Tibial nerve (tissue), 3 donors: ENCODE measurements at regions not wholly inside any gene's neighbourhood (a gene's known extent, or its start where the extent isn't known, plus 50 kb on each side); places are given as distances from the start of the nearest gene placed in this dataset.

Experiments used
- POLR2A ChIP-seq, 2 donors: fragments of 450-650 bp; IDR thresholded peaks; one replicate each; pipeline ENCODE4 v1.6.1; 2017; ENCODE audit warnings: antibody characterized with exemption in 2 of 2, mild to moderate bottlenecking in 2 of 2, moderate library complexity in 2 of 2
- TF ChIP-seq, protein P1 (sequence below), 5 experiments: fragments of 200-600 bp in 3 of 5; fragments of 450-650 bp in 2 of 5; sonication (generic) in 3 of 5; IDR thresholded peaks; one replicate each; pipeline ENCODE4 v1.5.1; 2016 to 2019; ENCODE audit warnings: antibody characterized with exemption in 5 of 5, mild to moderate bottlenecking in 3 of 5, moderate library complexity in 2 of 5

DNA sequence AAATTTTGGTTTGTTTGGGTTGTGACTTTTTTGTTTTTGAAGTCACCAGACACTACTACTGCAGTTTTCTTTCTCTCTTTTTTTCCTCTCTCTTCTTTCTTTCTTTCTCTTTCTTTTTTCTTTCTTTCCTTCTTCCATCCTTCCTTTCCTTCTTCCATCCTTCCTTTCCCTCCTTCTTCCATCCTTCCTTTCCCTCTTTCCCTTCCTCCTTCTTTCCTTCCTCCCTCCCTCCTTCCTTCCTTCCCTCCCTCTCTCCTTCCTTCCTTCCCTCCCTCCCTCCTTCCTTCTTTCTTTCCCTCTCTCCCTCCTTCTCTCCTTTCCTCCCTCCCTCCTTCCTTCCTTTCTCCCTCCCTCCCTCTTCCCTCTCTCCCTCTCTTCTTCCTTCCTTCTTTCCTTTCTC lies 230.3 kb upstream of the TYRP1 start:
- no peak for TF ChIP-seq POLR2A (IDR thresholded peaks at IDR 0.05)
- TF ChIP-seq, protein P1, sequence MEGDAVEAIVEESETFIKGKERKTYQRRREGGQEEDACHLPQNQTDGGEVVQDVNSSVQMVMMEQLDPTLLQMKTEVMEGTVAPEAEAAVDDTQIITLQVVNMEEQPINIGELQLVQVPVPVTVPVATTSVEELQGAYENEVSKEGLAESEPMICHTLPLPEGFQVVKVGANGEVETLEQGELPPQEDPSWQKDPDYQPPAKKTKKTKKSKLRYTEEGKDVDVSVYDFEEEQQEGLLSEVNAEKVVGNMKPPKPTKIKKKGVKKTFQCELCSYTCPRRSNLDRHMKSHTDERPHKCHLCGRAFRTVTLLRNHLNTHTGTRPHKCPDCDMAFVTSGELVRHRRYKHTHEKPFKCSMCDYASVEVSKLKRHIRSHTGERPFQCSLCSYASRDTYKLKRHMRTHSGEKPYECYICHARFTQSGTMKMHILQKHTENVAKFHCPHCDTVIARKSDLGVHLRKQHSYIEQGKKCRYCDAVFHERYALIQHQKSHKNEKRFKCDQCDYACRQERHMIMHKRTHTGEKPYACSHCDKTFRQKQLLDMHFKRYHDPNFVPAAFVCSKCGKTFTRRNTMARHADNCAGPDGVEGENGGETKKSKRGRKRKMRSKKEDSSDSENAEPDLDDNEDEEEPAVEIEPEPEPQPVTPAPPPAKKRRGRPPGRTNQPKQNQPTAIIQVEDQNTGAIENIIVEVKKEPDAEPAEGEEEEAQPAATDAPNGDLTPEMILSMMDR (IDR thresholded peaks at IDR 0.05), result no peak
